Neural progenitor cell (in vitro differentiated cells): ENCODE measurements at regions not wholly inside any gene's neighbourhood (a gene's known extent, or its start where the extent isn't known, plus 50 kb on each side); places are given as distances from the start of the nearest gene placed in this dataset.

Experiments used
- CTCF ChIP-seq: fragments of 200-600 bp; sonication (generic); IDR thresholded peaks from 2 replicates; pipeline ENCODE4 v1.5.1; 2017; ENCODE audit warnings: antibody characterized with exemption, mild to moderate bottlenecking
- EZH2phosphoT487 ChIP-seq: fragments of 200-600 bp; sonication (generic); IDR thresholded peaks from 2 replicates; pipeline ENCODE4 v1.6.1; 2017; ENCODE audit warnings: antibody characterized with exemption

- TF ChIP-seq CTCF (no peak), EZH2phosphoT487 (no peak)
These were observed 60.7 kb upstream of the PAK3 start for GRCh38 chrX:111035256-111035655.
